NCI-H748 treated with DMSO at 0.1 percent for 48 hours (cell line): ENCODE measurements at regions not wholly inside any gene's neighbourhood (a gene's known extent, or its start where the extent isn't known, plus 50 kb on each side); places are given as distances from the start of the nearest gene placed in this dataset.
"Not testable (repeated sequence)": the region's sequence is repeated elsewhere in the genome, so short reads cannot be mapped to it uniquely, and the experiment has no call there.

Source experiments
- DNase-seq: peaks from one replicate; lab custom pipeline; 2025; lab: John Stamatoyannopoulos, UW

- no peak for DNase-seq
Observed at GRCh38 chr15:91356083-91356482, 256.0 kb downstream of the SV2B start.

- DNase-seq: no peak
Observed at GRCh38 chr15:91357011-91357410, 257.0 kb downstream of the SV2B start.

GRCh38 chr15:91357486-91357885 lies 257.4 kb downstream of the SV2B start:
- no peak for DNase-seq

- no peak for DNase-seq
Observed at GRCh38 chr15:91358405-91358804, 258.3 kb downstream of the SV2B start.

GRCh38 chr15:91361696-91362095 lies 261.6 kb downstream of the SV2B start:
- DNase-seq: not testable (repeated sequence)

- DNase-seq: no peak
Observed at GRCh38 chr15:91366111-91366510, 266.1 kb downstream of the SV2B start.

GRCh38 chr15:91368611-91369010 lies 268.6 kb downstream of the SV2B start:
- DNase-seq: no peak

- no peak for DNase-seq
Observed at GRCh38 chr15:91369823-91370222, 269.8 kb downstream of the SV2B start.

GRCh38 chr15:91371345-91371744 lies 271.3 kb downstream of the SV2B start:
- not testable (repeated sequence) for DNase-seq

GRCh38 chr15:91374336-91374735 lies 274.3 kb downstream of the SV2B start:
- DNase-seq: no peak

GRCh38 chr15:91376038-91376437 lies 276.0 kb downstream of the SV2B start:
- DNase-seq: no peak

- DNase-seq: no peak
Observed at GRCh38 chr15:91380114-91380513, 280.1 kb downstream of the SV2B start.

GRCh38 chr15:91383532-91383931 lies 283.5 kb downstream of the SV2B start:
- no peak for DNase-seq

GRCh38 chr15:91384189-91384730 lies 284.2 kb downstream of the SV2B start:
- DNase-seq: no peak

- no peak for DNase-seq
Observed at GRCh38 chr15:91385311-91385710, 285.3 kb downstream of the SV2B start.

GRCh38 chr15:91393186-91393585 lies 293.1 kb downstream of the SV2B start:
- no peak for DNase-seq

GRCh38 chr15:91400481-91400880 lies 300.4 kb downstream of the SV2B start:
- DNase-seq: no peak

- DNase-seq: no peak
Observed at GRCh38 chr15:91407269-91407889, 307.3 kb downstream of the SV2B start.

GRCh38 chr15:91408476-91409076 lies 308.5 kb downstream of the SV2B start:
- no peak for DNase-seq

GRCh38 chr15:91409387-91409786 lies 309.3 kb downstream of the SV2B start:
- no peak for DNase-seq

- DNase-seq: no peak
Observed at GRCh38 chr15:91411586-91411985, 311.5 kb downstream of the SV2B start.

- no peak for DNase-seq
Observed at GRCh38 chr15:91412138-91412928, 312.3 kb downstream of the SV2B start.

GRCh38 chr15:91413142-91413541 lies 313.1 kb downstream of the SV2B start:
- no peak for DNase-seq
